H1 (cell line): ENCODE measurements at regions not wholly inside any gene's neighbourhood (a gene's known extent, or its start where the extent isn't known, plus 50 kb on each side); places are given as distances from the start of the nearest gene placed in this dataset.

ENCODE experiments used
- CTCF ChIA-PET: fragments of 300-600 bp; sonication (Branson Sonifier 250); formaldehyde crosslinking; loops from one replicate; lab custom pipeline; 2021; ENCODE audit not compliant: partially characterized antibody; lab: Charles Lee
- POLR2A ChIA-PET: fragments of 300-600 bp; sonication (Branson Sonifier 250); formaldehyde crosslinking; loops from one replicate; lab custom pipeline; 2021; ENCODE audit warnings: inconsistent platforms; ENCODE audit not compliant: partially characterized antibody; lab: Charles Lee
- DNase-seq, 2 experiments: peaks; one replicate each; pipeline versions ENCODE4 v3.0.0 to v3.0.0-alpha.2; 2010 to 2022; ENCODE audit warnings: low spot score in 2 of 2, low read depth in 1 of 2, mixed read lengths in 1 of 2
- FAIRE-seq: peaks from 2 replicates; lab custom pipeline; 2011; peaks lifted over from hg19 to GRCh38; lab: Jason Lieb, UNC
- H2AFZ ChIP-seq: 2 replicates; pipeline ENCODE4 v1.8.1; 2012; ENCODE audit warnings: low read length, inconsistent platforms
- H2AK5ac ChIP-seq: 2 replicates; pipeline ENCODE4 v1.6.1; 2013; ENCODE audit warnings: low read depth, low read length
- H2BK120ac ChIP-seq: replicated peaks from 2 replicates; pipeline ENCODE3; 2013; ENCODE audit warnings: low read depth, low read length, inconsistent platforms
- H2BK12ac ChIP-seq: 2 replicates; pipeline ENCODE4 v1.6.1; 2013; ENCODE audit warnings: low read depth, low read length
- H2BK15ac ChIP-seq: 2 replicates; pipeline ENCODE4 v1.6.1; 2013; ENCODE audit warnings: low read length
- H2BK20ac ChIP-seq: 2 replicates; pipeline ENCODE4 v1.6.1; 2013; ENCODE audit warnings: low read length
- H2BK5ac ChIP-seq: 2 replicates; pipeline ENCODE4 v1.6.1; 2013; ENCODE audit warnings: low read depth, low read length
- H3K14ac ChIP-seq: 2 replicates; pipeline ENCODE4 v1.6.1; 2013; ENCODE audit warnings: inconsistent platforms; ENCODE audit not compliant: insufficient read length
- H3K18ac ChIP-seq: 2 replicates; pipeline ENCODE4 v1.6.1; 2013; ENCODE audit warnings: low read length; ENCODE audit errors: extremely low read depth
- H3K23ac ChIP-seq: 2 replicates; pipeline ENCODE4 v1.6.1; 2013; ENCODE audit warnings: inconsistent platforms; ENCODE audit not compliant: insufficient read length
- H3K23me2 ChIP-seq: 2 replicates; pipeline ENCODE4 v1.6.1; 2013; ENCODE audit warnings: low read depth, low read length
- H3K27ac ChIP-seq: 2 replicates; pipeline ENCODE4 v1.6.1; 2011; ENCODE audit warnings: low read depth, low read length, inconsistent platforms
- H3K27me3 ChIP-seq, 4 experiments: replicated peaks in 1 of 4; 1 replicate in 1 of 4; 2 replicates in 3 of 4; pipeline versions ENCODE4 v1.6.1 to v1.8.1; 2011 to 2013; ENCODE audit warnings: low read length in 3 of 4, mild to moderate bottlenecking in 3 of 4, inconsistent platforms in 2 of 4, mixed read lengths in 2 of 4, moderate library complexity in 1 of 4; ENCODE audit not compliant: control insufficient read depth in 3 of 4, insufficient read depth in 3 of 4; ENCODE audit errors: extremely low read depth in 1 of 4
- H3K36me3 ChIP-seq, 4 experiments: 2 replicates each; pipeline versions ENCODE4 v1.6.1 to v1.8.1; 2011 to 2013; ENCODE audit warnings: mild to moderate bottlenecking in 4 of 4, low read length in 3 of 4, moderate library complexity in 2 of 4, control low read depth in 1 of 4, inconsistent platforms in 1 of 4; ENCODE audit not compliant: insufficient read depth in 4 of 4, control insufficient read depth in 2 of 4
- H3K4ac ChIP-seq: replicated peaks from 2 replicates; pipeline ENCODE3; 2013; ENCODE audit warnings: low read length, low read depth, mixed read lengths, inconsistent platforms; ENCODE audit not compliant: insufficient read length
- H3K4me1 ChIP-seq, 4 experiments: replicated peaks in 1 of 4; 1 replicate in 1 of 4; 2 replicates in 3 of 4; pipeline versions ENCODE4 v1.6.1 to v1.8.1; 2011 to 2013; ENCODE audit warnings: low read length in 3 of 4, inconsistent platforms in 2 of 4, mixed read lengths in 1 of 4; ENCODE audit not compliant: insufficient read depth in 4 of 4, control insufficient read depth in 3 of 4
- H3K4me2 ChIP-seq, 2 experiments: 2 replicates each; pipeline versions ENCODE4 v1.6.1 to v1.8.1; 2011 to 2013; ENCODE audit warnings: low read depth in 2 of 2, low read length in 2 of 2, control low read depth in 1 of 2, inconsistent platforms in 1 of 2, mild to moderate bottlenecking in 1 of 2; ENCODE audit not compliant: insufficient read depth in 1 of 2
- H3K4me3 ChIP-seq, 4 experiments: fragments of 200-600, 300-600 bp in 1 of 4; sonication (generic), shearing (Covaris generic), sonication (Bioruptor Twin) in 1 of 4; 2 replicates each; pipeline versions ENCODE4 v1.5.1 to v1.8.1; 2011 to 2016; ENCODE audit warnings: low read length in 4 of 4, low read depth in 3 of 4, control low read depth in 2 of 4, inconsistent platforms in 2 of 4, mild to moderate bottlenecking in 2 of 4, mixed read lengths in 1 of 4, moderate library complexity in 1 of 4; ENCODE audit not compliant: insufficient read depth in 2 of 4; ENCODE audit errors: extremely low read depth in 1 of 4
- H3K56ac ChIP-seq: replicated peaks from 2 replicates; pipeline ENCODE3; 2013; ENCODE audit warnings: low read depth, mild to moderate bottlenecking, mixed read lengths, low read length, inconsistent platforms; ENCODE audit not compliant: insufficient read length
- H3K79me1 ChIP-seq: 2 replicates; pipeline ENCODE4 v1.6.1; 2013; ENCODE audit warnings: low read depth, low read length, control low read depth
- H3K79me2 ChIP-seq, 2 experiments: 2 replicates each; pipeline versions ENCODE4 v1.6.1 to v1.8.1; 2012 to 2013; ENCODE audit warnings: low read length in 2 of 2, mild to moderate bottlenecking in 2 of 2, inconsistent platforms in 1 of 2; ENCODE audit not compliant: insufficient read depth in 2 of 2, control insufficient read depth in 1 of 2
- H3K9ac ChIP-seq, 4 experiments: replicated peaks in 1 of 4; 1 replicate in 1 of 4; 2 replicates in 3 of 4; pipeline versions ENCODE4 v1.6.1 to v1.8.1; 2011 to 2013; ENCODE audit warnings: low read depth in 3 of 4, low read length in 3 of 4, control low read depth in 2 of 4, mild to moderate bottlenecking in 2 of 4, moderate library complexity in 2 of 4, inconsistent platforms in 1 of 4; ENCODE audit errors: extremely low read depth in 1 of 4
- H3K9me3 ChIP-seq, 2 experiments: 2 replicates each; pipeline versions ENCODE4 v1.6.1 to v1.8.1; 2012 to 2013; ENCODE audit warnings: mild to moderate bottlenecking in 2 of 2, moderate library complexity in 2 of 2, control low read depth in 1 of 2, inconsistent platforms in 1 of 2, low read depth in 1 of 2, low read length in 1 of 2, mixed read lengths in 1 of 2; ENCODE audit not compliant: insufficient read depth in 2 of 2
- H4K20me1 ChIP-seq, 2 experiments: replicated peaks in 1 of 2; 2 replicates each; pipeline versions ENCODE3 to v1.8.1; 2011 to 2013; ENCODE audit warnings: inconsistent platforms in 2 of 2, low read length in 2 of 2, mild to moderate bottlenecking in 1 of 2; ENCODE audit not compliant: insufficient read depth in 2 of 2, control insufficient read depth in 1 of 2
- H4K5ac ChIP-seq: 2 replicates; pipeline ENCODE4 v1.6.1; 2013; ENCODE audit warnings: low read length, low read depth, mixed read lengths, inconsistent platforms; ENCODE audit not compliant: insufficient read length
- H4K8ac ChIP-seq: 2 replicates; pipeline ENCODE4 v1.8.0; 2013; ENCODE audit warnings: mild to moderate bottlenecking, moderate library complexity, low read length, inconsistent platforms; ENCODE audit not compliant: insufficient read depth; ENCODE audit errors: extremely low read depth
- H4K91ac ChIP-seq: replicated peaks from 2 replicates; pipeline ENCODE3; 2013; ENCODE audit warnings: low read length, mixed read lengths, inconsistent platforms; ENCODE audit not compliant: insufficient read length
- POLR2A ChIP-seq, 2 experiments: IDR thresholded peaks; 1 replicate in 1 of 2; 2 replicates in 1 of 2; pipeline ENCODE4 v1.6.1; 2011; ENCODE audit warnings: low read depth in 2 of 2, low read length in 2 of 2, mild to moderate bottlenecking in 2 of 2; ENCODE audit errors: control extremely low read depth in 1 of 2
- RNF2 ChIP-seq: fragments of 200-900, 300-1000 bp; sonication (generic); IDR thresholded peaks from 2 replicates; pipeline ENCODE4 v1.7.1; 2016; ENCODE audit warnings: borderline replicate concordance, low read depth, mild to moderate bottlenecking, antibody characterized with exemption, low read length; ENCODE audit not compliant: poor library complexity, severe bottlenecking; ENCODE audit errors: missing control alignments
- WGBS, 2 experiments: shearing (Covaris generic) in 1 of 2; methylation state at CpG; one replicate each; pipeline versions ENCODE4 v1.1.6 to v1.1.7; 2013 to 2015; ENCODE audit warnings: low lambda C conversion rate in 2 of 2, mixed read lengths in 2 of 2, inconsistent platforms in 1 of 2, low coverage in 1 of 2, missing lambda C conversion rate in 1 of 2; ENCODE audit not compliant: insufficient replicate concordance in 2 of 2, insufficient coverage in 1 of 2, insufficient read length in 1 of 2; ENCODE audit errors: extremely low coverage in 1 of 2, missing lambda C conversion rate in 1 of 2; 5-methylcytosine and 5-hydroxymethylcytosine counted together
- TF ChIP-seq, protein P1 (sequence below): IDR thresholded peaks from 2 replicates; pipeline ENCODE4 v1.6.1; 2011; ENCODE audit warnings: low read length, improper control_type of control experiment

DNA sequence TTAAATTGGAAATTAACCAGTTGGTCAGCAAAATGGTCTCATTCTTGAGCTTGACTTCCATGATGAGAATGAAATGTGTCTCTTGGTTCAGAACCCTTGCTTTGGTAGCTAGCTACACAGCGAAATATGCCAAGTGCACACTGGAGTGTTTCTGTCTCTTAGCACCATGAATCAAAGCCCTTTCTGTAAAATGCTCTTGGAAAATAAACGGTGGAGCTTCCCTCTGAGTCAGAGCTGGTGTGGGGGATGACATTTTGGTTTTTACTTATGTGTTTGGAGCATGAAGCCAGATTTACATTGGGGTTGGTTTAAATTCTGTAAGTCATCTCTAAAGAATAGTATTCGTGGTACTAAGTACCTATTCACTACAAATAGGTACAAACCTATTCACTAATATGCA lies 85.1 kb upstream of the NANOGP8 start:
- TF ChIP-seq, protein P1, sequence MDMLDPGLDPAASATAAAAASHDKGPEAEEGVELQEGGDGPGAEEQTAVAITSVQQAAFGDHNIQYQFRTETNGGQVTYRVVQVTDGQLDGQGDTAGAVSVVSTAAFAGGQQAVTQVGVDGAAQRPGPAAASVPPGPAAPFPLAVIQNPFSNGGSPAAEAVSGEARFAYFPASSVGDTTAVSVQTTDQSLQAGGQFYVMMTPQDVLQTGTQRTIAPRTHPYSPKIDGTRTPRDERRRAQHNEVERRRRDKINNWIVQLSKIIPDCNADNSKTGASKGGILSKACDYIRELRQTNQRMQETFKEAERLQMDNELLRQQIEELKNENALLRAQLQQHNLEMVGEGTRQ: no peak
- TF ChIP-seq POLR2A (IDR thresholded peaks at IDR 0.05; ENCODE audit: control extremely low read depth in 1 of 2, low read depth in 2 of 2, low read length in 2 of 2): no peak
- no peak for TF ChIP-seq RNF2
- no peak overlapping the region for H2AFZ ChIP-seq
- no peak overlapping the region for H3K4me3 ChIP-seq
- no peak for DNase-seq
- no peak overlapping the region for H4K5ac ChIP-seq
- H3K18ac ChIP-seq: no peak overlapping the region
- FAIRE-seq: no peak
- H3K79me1 ChIP-seq: no peaks in the 10 kb centered on the region
- H2BK5ac ChIP-seq: no peak overlapping the region
- H4K20me1 ChIP-seq: no peaks in the 10 kb centered on the region
- H3K79me2 ChIP-seq: no peaks in the 10 kb centered on the region
- 88% methylated on average over 3 of the region's 3 CpGs; no CpG with 5 or more reads in 1 of the 2 experiments for WGBS, 2 experiments
- H2BK12ac ChIP-seq: no peak overlapping the region
- H3K9me3 ChIP-seq: no peaks in the 10 kb centered on the region
- CTCF ChIA-PET: interaction anchor here (0.6 to 2.0 kb wide), 3 partner anchors 11 to 603 kb away, joined by 3 to 6 read pairs (median 4); no protein-coding TSS in a partner anchor
- H3K4me2 ChIP-seq: no peak overlapping the region
- no peak overlapping the region for H3K4ac ChIP-seq
- H3K56ac ChIP-seq: no peak overlapping the region
- no peak overlapping the region for H3K14ac ChIP-seq
- no peak overlapping the region for H3K23ac ChIP-seq
- H2BK20ac ChIP-seq: no peak overlapping the region
- POLR2A ChIA-PET: no interaction called here
- H2AK5ac ChIP-seq: no peak overlapping the region
- H3K9ac ChIP-seq: no peak overlapping the region
- H4K8ac ChIP-seq: no peak overlapping the region
- no peaks in the 10 kb centered on the region for H3K27me3 ChIP-seq
- no peak overlapping the region for H3K27ac ChIP-seq
- no peaks in the 10 kb centered on the region for H3K23me2 ChIP-seq
- no peak overlapping the region for H2BK120ac ChIP-seq
- no peaks in the 10 kb centered on the region for H3K4me1 ChIP-seq
- H3K36me3 ChIP-seq: no peaks in the 10 kb centered on the region
- H4K91ac ChIP-seq: no peak overlapping the region
- H2BK15ac ChIP-seq: no peak overlapping the region
